ENCODE measurements at regions not wholly inside any gene's neighbourhood (a gene's known extent, or its start where the extent isn't known, plus 50 kb on each side); places are given as distances from the start of the nearest gene placed in this dataset.
"Not testable (repeated sequence)": the region's sequence is repeated elsewhere in the genome, so short reads cannot be mapped to it uniquely, and the experiment has no call there.

DNA sequence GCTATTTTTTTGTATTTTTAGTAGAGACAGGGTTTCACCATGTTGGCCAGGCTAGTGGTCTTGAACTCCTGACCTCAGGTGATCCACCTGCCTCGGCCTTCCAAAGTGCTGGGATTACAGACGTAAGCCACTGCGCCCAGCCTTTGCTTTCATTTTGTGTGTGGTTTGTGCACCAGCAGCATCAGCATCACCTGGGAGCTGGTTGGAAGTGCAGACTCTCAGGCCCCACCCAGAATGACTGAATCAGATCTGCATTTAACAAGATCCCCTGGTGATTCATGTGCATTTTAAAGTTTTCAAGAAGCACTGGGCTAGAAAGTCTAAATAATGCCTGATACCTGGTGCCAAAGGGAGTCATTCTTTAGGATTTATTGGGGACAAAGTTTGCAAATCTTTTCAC lies 73.4 kb upstream of the BNIP2 start:
- intact Hi-C loops (cut with micrococcal nuclease), result no loop called here
- ChIA-PET CTCF (no interaction called here), RAD21 (ENCODE audit: low non-redundant PET in 1 of 2, low total read pairs in 2 of 2, uncharacterized antibody in 2 of 2, unreplicated experiment in 2 of 2) (no interaction called here), POLR2A (no interaction called here)
- Histone ChIP-seq H3K27ac (ENCODE audit: low read depth, low read length) (no peak overlapping the region), H3K36me3 (ENCODE audit: control insufficient read depth in 1 of 2, insufficient read depth in 2 of 2, low read length in 2 of 2) (no peaks in the 10 kb centered on the region), H3K9me2 (ENCODE audit: insufficient read depth) (no peaks in the 10 kb centered on the region), H3K4me2 (ENCODE audit: low read length) (no peak overlapping the region), H3K9ac (ENCODE audit: low read length) (no peak overlapping the region), H3K79me2 (ENCODE audit: insufficient read depth, low read length) (no peaks in the 10 kb centered on the region), H4K20me1 (ENCODE audit: insufficient read depth) (no peaks in the 10 kb centered on the region), H3K9me3 (ENCODE audit: control insufficient read depth in 1 of 2, insufficient read depth in 1 of 2, low read depth in 1 of 2, low read length in 2 of 2) (no peaks in the 10 kb centered on the region), H3K27me3 (ENCODE audit: insufficient read depth, low read length) (peaks cover 45% of the 10 kb centered on the region), H3K4me3 (replicated peaks in 1 of 2; ENCODE audit: low read depth in 1 of 2, low read length in 2 of 2) (no peak overlapping the region), H2AFZ (ENCODE audit: low read depth, low read length, poor library complexity, severe bottlenecking) (no peak overlapping the region), H3K4me1 (ENCODE audit: control insufficient read depth in 1 of 2, insufficient read depth in 2 of 2, low read length in 2 of 2) (no peaks in the 10 kb centered on the region)
- DNase-seq (ENCODE audit: low read depth, low spot score), result no peak
- no TSS peak for BruUV-seq (replicated peaks)
- ATAC-seq, result no peak
- no peak for TF ChIP-seq POLR2A (IDR thresholded peaks at IDR 0.05; ENCODE audit: borderline replicate concordance, extremely low read depth, insufficient read depth, insufficient read length)
- TF ChIP-seq EZH2 (IDR thresholded peaks at IDR 0.05), result no peak
- TF ChIP-seq JUND (IDR thresholded peaks at IDR 0.05), result no peak
- TF ChIP-seq YY1 (IDR thresholded peaks at IDR 0.05; ENCODE audit: extremely low read depth, insufficient replicate concordance, low read depth, low read length), result no peak
- TF ChIP-seq, protein P1, sequence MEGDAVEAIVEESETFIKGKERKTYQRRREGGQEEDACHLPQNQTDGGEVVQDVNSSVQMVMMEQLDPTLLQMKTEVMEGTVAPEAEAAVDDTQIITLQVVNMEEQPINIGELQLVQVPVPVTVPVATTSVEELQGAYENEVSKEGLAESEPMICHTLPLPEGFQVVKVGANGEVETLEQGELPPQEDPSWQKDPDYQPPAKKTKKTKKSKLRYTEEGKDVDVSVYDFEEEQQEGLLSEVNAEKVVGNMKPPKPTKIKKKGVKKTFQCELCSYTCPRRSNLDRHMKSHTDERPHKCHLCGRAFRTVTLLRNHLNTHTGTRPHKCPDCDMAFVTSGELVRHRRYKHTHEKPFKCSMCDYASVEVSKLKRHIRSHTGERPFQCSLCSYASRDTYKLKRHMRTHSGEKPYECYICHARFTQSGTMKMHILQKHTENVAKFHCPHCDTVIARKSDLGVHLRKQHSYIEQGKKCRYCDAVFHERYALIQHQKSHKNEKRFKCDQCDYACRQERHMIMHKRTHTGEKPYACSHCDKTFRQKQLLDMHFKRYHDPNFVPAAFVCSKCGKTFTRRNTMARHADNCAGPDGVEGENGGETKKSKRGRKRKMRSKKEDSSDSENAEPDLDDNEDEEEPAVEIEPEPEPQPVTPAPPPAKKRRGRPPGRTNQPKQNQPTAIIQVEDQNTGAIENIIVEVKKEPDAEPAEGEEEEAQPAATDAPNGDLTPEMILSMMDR (IDR thresholded peaks at IDR 0.05 in 2 of 3, conservative IDR thresholded peaks at IDR 0.05 in 1 of 3; ENCODE audit: borderline replicate concordance in 1 of 3, insufficient read depth in 1 of 3, low read depth in 2 of 3, low read length in 2 of 3), result no peak

DNA sequence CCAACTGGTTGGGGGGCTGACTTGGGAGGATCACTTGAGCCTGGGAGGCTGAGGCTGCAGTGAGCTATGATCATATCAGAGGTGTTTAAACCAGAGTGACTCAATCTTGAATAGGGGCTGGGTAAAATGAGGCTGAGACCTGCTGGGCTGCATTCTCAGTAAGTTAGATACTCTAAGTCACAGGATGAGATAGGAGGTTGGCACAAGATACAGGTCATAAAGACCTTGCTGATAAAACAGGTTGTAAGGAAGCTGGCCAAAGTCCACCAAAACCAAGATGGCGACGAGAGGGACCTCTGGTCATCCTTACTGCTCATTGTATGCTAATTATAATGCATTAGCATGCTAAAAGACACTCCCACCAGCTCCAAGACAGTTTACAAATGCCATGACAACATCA lies 71.1 kb upstream of the BNIP2 start:
- H3K9ac ChIP-seq (ENCODE audit: low read length); H3K9me3 ChIP-seq (ENCODE audit: control insufficient read depth in 1 of 2, insufficient read depth in 1 of 2, low read depth in 1 of 2, low read length in 2 of 2); H3K4me1 ChIP-seq (ENCODE audit: control insufficient read depth in 1 of 2, insufficient read depth in 2 of 2, low read length in 2 of 2); intact Hi-C loops (cut with micrococcal nuclease); DNase-seq (ENCODE audit: low read depth, low spot score); H3K27ac ChIP-seq (ENCODE audit: low read depth, low read length); H3K9me2 ChIP-seq (ENCODE audit: insufficient read depth); CTCF ChIA-PET; H2AFZ ChIP-seq (ENCODE audit: low read depth, low read length, poor library complexity, severe bottlenecking); H3K4me2 ChIP-seq (ENCODE audit: low read length); H4K20me1 ChIP-seq (ENCODE audit: insufficient read depth); RAD21 ChIA-PET (ENCODE audit: low non-redundant PET in 1 of 2, low total read pairs in 2 of 2, uncharacterized antibody in 2 of 2, unreplicated experiment in 2 of 2); H3K4me3 ChIP-seq (replicated peaks in 1 of 2; ENCODE audit: low read depth in 1 of 2, low read length in 2 of 2); H3K79me2 ChIP-seq (ENCODE audit: insufficient read depth, low read length); POLR2A ChIA-PET; H3K36me3 ChIP-seq (ENCODE audit: control insufficient read depth in 1 of 2, insufficient read depth in 2 of 2, low read length in 2 of 2); ATAC-seq; BruUV-seq (replicated peaks): not testable (repeated sequence)
- H3K27me3 ChIP-seq (ENCODE audit: insufficient read depth, low read length), result peaks cover 48% of the 10 kb centered on the region

Measured in HCT116 (cell line).